ENCODE measurements at regions not wholly inside any gene's neighbourhood (a gene's known extent, or its start where the extent isn't known, plus 50 kb on each side); places are given as distances from the start of the nearest gene placed in this dataset.

DNA sequence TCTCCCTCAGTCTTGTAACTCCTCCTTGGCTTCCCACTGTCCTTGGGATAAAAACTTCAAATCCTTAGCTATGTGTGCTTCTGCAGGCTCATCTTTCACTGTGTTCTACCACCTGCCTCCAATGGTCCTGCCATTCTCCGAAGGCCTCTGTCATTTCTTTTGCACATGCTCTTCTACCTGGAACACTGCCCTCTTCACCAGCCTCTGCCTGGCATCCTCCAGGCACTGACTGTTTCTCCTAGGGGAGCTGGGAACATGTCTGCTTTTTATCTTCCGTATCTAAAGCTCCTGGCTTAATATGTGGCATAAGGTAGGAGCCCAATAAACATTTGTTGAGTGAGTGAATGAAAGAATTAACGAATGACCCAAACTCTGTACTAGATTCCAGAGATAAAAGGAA is 603.3 kb upstream of the TMEM132C start:
- H3K27me3 ChIP-seq (replicated peaks in 1 of 2; ENCODE audit: control insufficient read depth in 2 of 2, insufficient read depth in 2 of 2, low read length in 1 of 2) = no peaks in the 10 kb centered on the region
- no peaks in the 10 kb centered on the region for H3K4me1 ChIP-seq (ENCODE audit: control insufficient read depth, insufficient read depth, low read length)
- no peak for TF ChIP-seq CHD2 (IDR thresholded peaks at IDR 0.05; ENCODE audit: borderline replicate concordance, low read depth, low read length)
- no peak for TF ChIP-seq RUNX3 (IDR thresholded peaks at IDR 0.05; ENCODE audit: low read length)
- TF ChIP-seq BCL11A (IDR thresholded peaks at IDR 0.05; ENCODE audit: low read depth, low read length) = no peak
- no peak for TF ChIP-seq DPF2 (IDR thresholded peaks at IDR 0.05)
- no peak for TF ChIP-seq RAD51 (IDR thresholded peaks at IDR 0.05)
- TF ChIP-seq MXI1 (IDR thresholded peaks at IDR 0.05; ENCODE audit: low read depth, low read length) = no peak
- no peak for TF ChIP-seq ZNF24 (IDR thresholded peaks at IDR 0.05)
- TF ChIP-seq, protein P1, sequence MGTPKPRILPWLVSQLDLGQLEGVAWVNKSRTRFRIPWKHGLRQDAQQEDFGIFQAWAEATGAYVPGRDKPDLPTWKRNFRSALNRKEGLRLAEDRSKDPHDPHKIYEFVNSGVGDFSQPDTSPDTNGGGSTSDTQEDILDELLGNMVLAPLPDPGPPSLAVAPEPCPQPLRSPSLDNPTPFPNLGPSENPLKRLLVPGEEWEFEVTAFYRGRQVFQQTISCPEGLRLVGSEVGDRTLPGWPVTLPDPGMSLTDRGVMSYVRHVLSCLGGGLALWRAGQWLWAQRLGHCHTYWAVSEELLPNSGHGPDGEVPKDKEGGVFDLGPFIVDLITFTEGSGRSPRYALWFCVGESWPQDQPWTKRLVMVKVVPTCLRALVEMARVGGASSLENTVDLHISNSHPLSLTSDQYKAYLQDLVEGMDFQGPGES (IDR thresholded peaks at IDR 0.05) = no peak
- no peak for TF ChIP-seq TCF7 (IDR thresholded peaks at IDR 0.05; ENCODE audit: borderline replicate concordance)
- no peak for TF ChIP-seq MYC (IDR thresholded peaks at IDR 0.05; ENCODE audit: insufficient read depth, insufficient read length, insufficient replicate concordance, low read length, severe bottlenecking)
- TF ChIP-seq TBL1XR1 (IDR thresholded peaks at IDR 0.05; ENCODE audit: low read depth, low read length) = no peak
- no peak for TF ChIP-seq JUND (IDR thresholded peaks at IDR 0.05; ENCODE audit: low read depth, low read length)
- no peak for TF ChIP-seq MEF2A (IDR thresholded peaks at IDR 0.05; ENCODE audit: insufficient read depth, low read depth, low read length)
- TF ChIP-seq BACH1 (IDR thresholded peaks at IDR 0.05; ENCODE audit: borderline replicate concordance) = no peak
- no peak for TF ChIP-seq ESRRA (IDR thresholded peaks at IDR 0.05; ENCODE audit: low read length)
- TF ChIP-seq YBX1 (IDR thresholded peaks at IDR 0.05) = no peak
- TF ChIP-seq ZNF207 (IDR thresholded peaks at IDR 0.05; ENCODE audit: borderline replicate concordance) = no peak
- ChIA-PET SMC1A (ENCODE audit: uncharacterized antibody, unreplicated experiment) (interaction anchor here (1.0 to 1.8 kb wide), 3 partner anchors 14 to 16 kb away, joined by 3 to 8 read pairs (median 3); no protein-coding TSS in a partner anchor), CTCF (no interaction called here), POLR2A (no interaction called here), RAD21 (ENCODE audit: unreplicated experiment) (no interaction called here)
- H3K4me3 ChIP-seq = no peak overlapping the region
- in situ Hi-C loops (cut with MboI) (no loop called here), intact Hi-C loops (cut with micrococcal nuclease; ENCODE audit: unreplicated experiment) (no loop called here)
- BruUV-seq (replicated peaks) = no TSS peak
- WGBS (ENCODE audit: insufficient coverage, insufficient replicate concordance, low lambda C conversion rate, missing lambda C conversion rate) = 0% methylated on average over 3 of the region's 3 CpGs
- no peaks in the 10 kb centered on the region for H3K79me2 ChIP-seq (ENCODE audit: control insufficient read depth, insufficient read depth, low read length)
- DNase-seq (ENCODE audit: low read depth, low spot score) (no peak), FAIRE-seq (no peak), ATAC-seq (no peak)
- H3K4me2 ChIP-seq (ENCODE audit: control insufficient read depth, insufficient read depth) = no peak overlapping the region
- no peak overlapping the region for H2AFZ ChIP-seq (ENCODE audit: control insufficient read depth, low read depth, low read length)
- H3K27ac ChIP-seq (ENCODE audit: control insufficient read depth, insufficient read depth) = no peak overlapping the region
- no peak overlapping the region for H3K9ac ChIP-seq (ENCODE audit: control insufficient read depth, insufficient read depth, low read length)
- H3K9me3 ChIP-seq (replicated peaks; ENCODE audit: control insufficient read depth, insufficient read depth, low read length) = no peaks in the 10 kb centered on the region
- H4K20me1 ChIP-seq (ENCODE audit: control insufficient read depth, insufficient read depth) = no peaks in the 10 kb centered on the region
- H3K36me3 ChIP-seq (ENCODE audit: control insufficient read depth in 2 of 2, insufficient read depth in 2 of 2, low read length in 1 of 2) = no peaks in the 10 kb centered on the region
